HFFc6 (cell line): ENCODE measurements at regions not wholly inside any gene's neighbourhood (a gene's known extent, or its start where the extent isn't known, plus 50 kb on each side); places are given as distances from the start of the nearest gene placed in this dataset.

ENCODE experiments used
- DNase-seq: peaks from one replicate; pipeline ENCODE4 v3.0.0-alpha.2; 2018
- H3K27ac Mint-ChIP-seq: 2 replicates; pipeline ENCODE4 v1.8.0; 2020; ENCODE audit warnings: mild to moderate bottlenecking, mixed read lengths
- H3K27me3 Mint-ChIP-seq: 2 replicates; pipeline ENCODE4 v1.8.0; 2021; ENCODE audit warnings: mild to moderate bottlenecking, moderate library complexity, mixed read lengths; ENCODE audit not compliant: insufficient read depth
- H3K36me3 Mint-ChIP-seq: 2 replicates; pipeline ENCODE4 v1.8.0; 2021; ENCODE audit warnings: low read depth, mixed read lengths
- H3K4me1 Mint-ChIP-seq: 2 replicates; pipeline ENCODE4 v1.8.0; 2020; ENCODE audit warnings: low read depth, mixed read lengths
- H3K4me3 Mint-ChIP-seq: 2 replicates; pipeline ENCODE4 v1.8.0; 2020; ENCODE audit warnings: mild to moderate bottlenecking, moderate library complexity, mixed read lengths
- H3K9me3 Mint-ChIP-seq: 2 replicates; pipeline ENCODE4 v1.8.0; 2020; ENCODE audit warnings: mild to moderate bottlenecking, mixed read lengths
- TF ChIP-seq, protein P1 (sequence below): fragments of 200-600 bp; sonication (generic); IDR thresholded peaks from 2 replicates; pipeline ENCODE4 v1.5.0; 2021; ENCODE audit warnings: antibody characterized with exemption, mild to moderate bottlenecking

DNA sequence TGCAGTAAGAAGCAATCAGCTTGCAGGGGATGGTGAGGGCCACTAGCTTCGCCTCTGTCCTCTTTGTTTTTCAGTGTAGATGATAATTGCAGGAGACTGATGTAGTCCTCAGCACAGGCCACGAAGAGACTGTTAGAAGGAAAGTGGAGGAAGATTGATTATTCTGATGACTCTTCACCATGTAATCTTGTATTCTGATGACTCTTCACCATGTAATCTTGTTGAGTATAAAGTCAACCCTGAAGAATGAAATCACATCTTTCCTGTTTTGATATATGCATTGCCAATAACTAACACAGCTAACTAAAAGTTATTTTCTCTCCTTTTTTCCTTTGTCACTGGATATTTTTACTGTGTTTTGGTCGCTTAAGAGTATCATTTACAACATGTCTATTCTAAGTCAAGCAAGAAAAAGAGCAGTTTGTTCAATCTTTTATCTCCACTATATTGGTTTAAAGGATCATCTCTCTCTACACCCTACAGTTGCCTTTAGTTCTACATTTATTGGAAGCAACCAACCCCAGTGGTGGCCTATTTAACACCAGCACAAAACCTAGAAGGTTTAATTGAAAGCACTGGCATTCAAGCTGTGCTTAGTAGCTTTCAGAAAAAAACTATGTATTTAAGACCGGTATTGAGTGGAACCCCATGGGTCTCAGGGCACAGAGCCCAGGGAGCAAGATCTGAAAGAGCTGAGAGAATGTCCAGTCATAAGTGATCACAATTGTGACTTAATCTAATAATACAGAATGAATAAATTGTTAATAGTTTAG lies 107.2 kb upstream of the BTBD3 start:
- DNase-seq: peak; percentile 68
- Mint-ChIP-seq H3K4me3 (peak overlapping the region; percentile 53), H3K27me3 (no peaks in the 10 kb centered on the region; the same call in 1 of the 2 replicates), H3K9me3 (no peaks in the 10 kb centered on the region), H3K36me3 (no peaks in the 10 kb centered on the region), H3K4me1 (peaks cover 91% of the 10 kb centered on the region), H3K27ac (peak overlapping the region; percentile 67)
- TF ChIP-seq, protein P1, sequence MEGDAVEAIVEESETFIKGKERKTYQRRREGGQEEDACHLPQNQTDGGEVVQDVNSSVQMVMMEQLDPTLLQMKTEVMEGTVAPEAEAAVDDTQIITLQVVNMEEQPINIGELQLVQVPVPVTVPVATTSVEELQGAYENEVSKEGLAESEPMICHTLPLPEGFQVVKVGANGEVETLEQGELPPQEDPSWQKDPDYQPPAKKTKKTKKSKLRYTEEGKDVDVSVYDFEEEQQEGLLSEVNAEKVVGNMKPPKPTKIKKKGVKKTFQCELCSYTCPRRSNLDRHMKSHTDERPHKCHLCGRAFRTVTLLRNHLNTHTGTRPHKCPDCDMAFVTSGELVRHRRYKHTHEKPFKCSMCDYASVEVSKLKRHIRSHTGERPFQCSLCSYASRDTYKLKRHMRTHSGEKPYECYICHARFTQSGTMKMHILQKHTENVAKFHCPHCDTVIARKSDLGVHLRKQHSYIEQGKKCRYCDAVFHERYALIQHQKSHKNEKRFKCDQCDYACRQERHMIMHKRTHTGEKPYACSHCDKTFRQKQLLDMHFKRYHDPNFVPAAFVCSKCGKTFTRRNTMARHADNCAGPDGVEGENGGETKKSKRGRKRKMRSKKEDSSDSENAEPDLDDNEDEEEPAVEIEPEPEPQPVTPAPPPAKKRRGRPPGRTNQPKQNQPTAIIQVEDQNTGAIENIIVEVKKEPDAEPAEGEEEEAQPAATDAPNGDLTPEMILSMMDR: no peak

DNA sequence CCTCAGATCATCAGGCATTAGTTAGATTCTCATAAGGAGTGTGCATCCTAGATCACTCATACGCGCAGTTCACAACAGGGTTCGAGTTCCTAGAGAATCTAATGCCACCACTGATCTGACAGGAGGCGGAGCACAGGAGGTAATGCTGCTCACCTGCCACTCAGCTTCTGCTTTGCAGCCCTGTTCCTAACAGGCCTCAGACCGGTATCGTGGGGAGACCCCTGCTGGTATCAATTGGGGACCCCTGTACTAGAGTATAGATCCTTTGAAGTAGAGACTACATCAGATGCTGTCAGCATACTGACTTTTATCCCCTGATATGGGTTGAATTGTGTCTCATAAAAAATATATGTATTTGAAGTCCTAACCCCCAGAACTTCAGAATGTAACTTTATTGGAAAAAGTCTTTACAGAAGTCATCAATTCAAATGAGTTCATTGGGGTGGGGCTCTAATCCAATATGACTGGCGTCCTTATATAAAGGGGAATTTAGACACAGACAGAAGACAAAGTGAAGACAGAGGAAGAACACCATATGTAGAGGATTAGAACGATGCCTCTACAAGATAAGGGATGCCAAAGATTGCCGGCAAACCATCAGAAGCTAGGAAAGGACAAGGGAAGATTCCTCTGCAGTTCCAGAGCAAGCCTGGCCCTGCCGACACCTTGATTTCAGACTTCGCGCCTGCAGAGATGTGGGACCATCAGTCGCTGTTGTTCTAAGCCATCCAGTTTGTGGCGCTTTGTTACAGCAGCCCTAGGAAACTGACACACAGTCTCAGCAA lies 104.4 kb upstream of the BTBD3 start:
- no peaks in the 10 kb centered on the region for H3K36me3 Mint-ChIP-seq
- H3K4me3 Mint-ChIP-seq: no peak overlapping the region
- no peaks in the 10 kb centered on the region; the same call in 1 of the 2 replicates for H3K27me3 Mint-ChIP-seq
- no peaks in the 10 kb centered on the region for H3K9me3 Mint-ChIP-seq
- H3K27ac Mint-ChIP-seq: peak overlapping the region; percentile 77
- no peak for DNase-seq
- peaks cover 79% of the 10 kb centered on the region for H3K4me1 Mint-ChIP-seq
- TF ChIP-seq, protein P1: no peak

DNA sequence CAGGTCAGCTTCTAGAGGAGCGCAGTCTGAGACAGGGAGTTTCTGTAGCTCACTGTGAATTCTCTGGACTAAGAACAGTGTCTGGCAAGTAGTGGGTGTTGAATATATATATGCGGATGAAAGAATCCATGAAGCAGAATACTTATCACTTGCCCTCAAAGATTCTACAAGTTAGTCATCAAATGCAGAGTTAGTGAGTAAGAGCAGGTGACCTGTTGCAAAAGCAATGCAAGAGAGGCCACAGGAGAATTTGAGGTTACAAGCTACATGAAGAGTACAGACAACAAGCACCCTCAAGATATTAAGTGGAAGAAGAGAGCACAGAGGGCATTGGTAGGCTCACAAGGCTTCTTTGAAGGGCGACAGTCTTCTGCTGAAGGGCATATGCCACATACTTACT lies 103.4 kb upstream of the BTBD3 start:
- TF ChIP-seq, protein P1: no peak
- Mint-ChIP-seq H3K4me1 (peaks cover 70% of the 10 kb centered on the region), H3K9me3 (no peaks in the 10 kb centered on the region), H3K27ac (peak overlapping the region; percentile 77), H3K27me3 (no peaks in the 10 kb centered on the region; the same call in 1 of the 2 replicates), H3K4me3 (peak overlapping the region; percentile 34; the same call in 1 of the 2 replicates), H3K36me3 (no peaks in the 10 kb centered on the region)
- peak; percentile 77 for DNase-seq

DNA sequence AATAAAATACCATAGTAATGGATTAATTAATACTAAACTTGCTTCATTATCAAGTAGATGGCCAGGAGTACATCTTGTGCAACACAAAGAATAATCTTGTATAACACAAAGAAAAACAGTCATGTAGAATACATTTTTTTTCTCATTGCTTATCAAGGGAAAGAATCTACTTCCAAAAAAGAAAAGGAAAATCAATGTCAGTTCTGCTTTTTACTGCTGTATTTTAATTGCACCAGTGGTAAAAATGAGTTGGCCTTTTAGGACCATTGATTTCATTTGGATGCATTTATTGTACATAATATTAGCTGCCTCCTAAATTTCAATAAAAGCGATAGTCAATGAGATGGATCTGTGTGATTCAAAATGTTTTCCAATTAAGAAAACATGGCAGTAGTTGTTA lies 96.9 kb upstream of the BTBD3 start:
- Mint-ChIP-seq H3K27ac (no peak overlapping the region), H3K9me3 (no peaks in the 10 kb centered on the region), H3K36me3 (no peaks in the 10 kb centered on the region), H3K27me3 (no peaks in the 10 kb centered on the region; the same call in 1 of the 2 replicates), H3K4me1 (peaks cover 23% of the 10 kb centered on the region), H3K4me3 (no peak overlapping the region)
- TF ChIP-seq, protein P1: no peak
- DNase-seq: no peak

DNA sequence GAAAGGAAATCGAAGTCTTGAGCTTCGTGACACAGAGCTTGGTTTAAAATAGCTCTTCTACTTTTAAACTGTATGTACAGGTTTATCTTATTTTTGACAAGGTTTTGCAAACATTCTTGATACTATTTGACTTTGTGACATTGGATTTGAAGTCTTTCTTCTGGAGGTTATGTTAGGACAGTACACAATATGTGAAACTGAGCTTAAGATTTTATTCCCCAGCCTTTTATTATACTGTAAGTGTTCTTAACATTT lies 95.2 kb upstream of the BTBD3 start:
- TF ChIP-seq, protein P1: no peak
- no peaks in the 10 kb centered on the region for H3K36me3 Mint-ChIP-seq
- no peak for DNase-seq
- peaks cover 11% of the 10 kb centered on the region; the same call in 1 of the 2 replicates for H3K4me1 Mint-ChIP-seq
- H3K27ac Mint-ChIP-seq: no peak overlapping the region; the same call in 1 of the 2 replicates
- H3K9me3 Mint-ChIP-seq: no peaks in the 10 kb centered on the region
- H3K4me3 Mint-ChIP-seq: no peak overlapping the region
- H3K27me3 Mint-ChIP-seq: peaks cover 3% of the 10 kb centered on the region
